Sciatic nerve (tissue), 2 donors: ENCODE measurements at regions not wholly inside any gene's neighbourhood (a gene's known extent, or its start where the extent isn't known, plus 50 kb on each side); places are given as distances from the start of the nearest gene placed in this dataset.
A peak's percentile ranks its signal among the peaks of the same experiment; 100 is the strongest.
"Not testable (repeated sequence)": the region's sequence is repeated elsewhere in the genome, so short reads cannot be mapped to it uniquely, and the experiment has no call there.

Source experiments
- ATAC-seq: fragments of 200-7000 bp; cut with Tn5 transposase; one replicate; pipeline ENCODE4 v1.9.1; 2020; ENCODE audit warnings: mild to moderate bottlenecking, moderate library complexity
- DNase-seq: peaks from one replicate; pipeline ENCODE4 v3.0.0-alpha.2; 2020; ENCODE audit warnings: low spot score
- intact Hi-C: fragments of 100-400 bp; cut with DNase I; formaldehyde crosslinking; loops from one replicate; pipeline ENCODE4 v1.14.2; 2022
- donor health status: DM: no; HTN: no; CAD: no.
- donor health status: DM: no; HTN: no; CAD: no.

DNA sequence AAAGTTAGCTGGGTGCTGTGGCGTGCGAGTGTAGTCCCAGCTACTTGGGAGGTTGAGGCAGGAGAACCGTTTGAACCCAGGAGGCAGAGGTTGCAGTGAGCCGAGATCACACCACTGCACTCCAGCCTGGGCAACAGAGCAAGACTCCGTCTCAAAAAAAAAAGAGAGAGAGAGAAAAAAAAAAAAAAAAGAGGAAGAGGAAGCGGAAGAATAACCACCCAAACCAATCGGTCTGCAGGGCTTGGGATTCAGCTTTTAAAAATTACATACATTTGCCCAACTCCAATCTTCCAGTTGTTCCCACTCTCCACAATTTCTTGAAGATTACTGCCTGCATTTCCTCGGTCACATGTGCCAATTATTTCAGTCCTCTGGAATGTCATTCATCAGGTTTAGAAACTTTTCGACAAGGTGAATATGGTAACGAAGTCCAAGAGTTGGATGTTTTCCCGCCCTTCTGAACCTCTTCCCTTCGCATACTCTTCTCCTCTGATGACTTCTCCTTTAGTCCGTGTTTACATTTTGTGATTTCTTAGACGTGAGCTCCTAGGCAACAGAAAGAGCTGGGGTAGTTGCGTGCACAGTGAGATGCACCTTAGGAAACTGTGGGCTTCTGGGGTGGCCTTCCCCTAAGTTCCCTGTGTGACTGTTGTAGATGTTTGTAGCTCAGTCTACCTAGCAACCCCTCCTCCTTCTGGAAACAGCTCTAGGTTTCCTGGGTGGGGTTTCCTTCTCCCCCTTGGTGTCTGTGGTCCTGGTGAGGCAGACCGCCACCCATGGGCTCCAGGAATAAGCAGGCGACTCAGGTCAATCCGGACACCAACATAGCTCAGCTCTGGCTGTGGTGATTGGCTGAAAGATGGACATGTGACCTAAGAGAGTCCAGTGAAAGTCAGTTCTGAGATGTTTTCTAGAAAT, 63.0 kb upstream of the NCOA3 start:
- intact Hi-C loops = no loop called here
- ATAC-seq (peak; percentile 13), DNase-seq (no peak)

DNA sequence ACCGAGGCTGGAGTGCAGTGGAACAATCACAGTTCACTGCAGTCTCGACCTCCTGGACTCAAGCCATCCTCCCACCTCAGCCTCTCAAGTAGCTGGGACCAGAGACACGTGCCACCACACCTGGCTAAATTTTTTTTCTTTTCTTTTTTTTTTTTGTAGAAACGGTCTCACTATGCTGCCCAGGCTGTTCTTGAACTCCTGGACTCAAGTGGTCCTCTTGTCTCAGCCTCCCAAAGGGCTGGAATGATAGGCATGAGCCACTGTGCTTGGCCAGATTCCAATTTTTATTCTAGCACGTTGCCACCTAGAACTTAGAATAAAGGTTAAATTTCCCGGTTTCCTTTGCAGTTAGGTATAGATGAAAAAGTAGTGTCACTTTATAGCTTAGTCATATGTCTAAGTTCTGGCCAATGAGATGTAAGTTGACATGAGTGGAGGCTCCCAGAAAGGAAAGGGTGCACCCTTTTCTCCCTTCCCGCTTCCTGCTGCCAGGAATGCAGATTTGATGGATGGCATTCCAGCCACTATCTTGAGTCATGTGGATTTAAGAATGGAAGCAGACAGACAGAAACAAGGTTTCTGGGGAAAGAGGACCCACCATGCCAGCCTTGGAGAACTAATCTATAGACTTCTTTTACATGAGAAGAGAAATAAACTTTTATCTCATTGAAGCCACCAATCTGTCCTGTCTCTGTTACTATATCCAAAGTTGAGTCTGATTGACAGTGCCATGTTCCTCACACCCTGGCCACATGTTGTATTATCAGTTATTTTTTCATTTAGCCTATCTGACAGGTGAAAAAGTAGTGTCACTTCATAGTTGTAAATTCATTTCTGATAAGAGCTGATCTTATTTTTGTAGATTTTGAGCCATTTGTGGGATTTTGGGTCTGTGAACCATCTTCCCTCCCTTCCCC, 60.6 kb upstream of the NCOA3 start:
- ATAC-seq = no peak
- DNase-seq = no peak
- intact Hi-C loops = no loop called here

DNA sequence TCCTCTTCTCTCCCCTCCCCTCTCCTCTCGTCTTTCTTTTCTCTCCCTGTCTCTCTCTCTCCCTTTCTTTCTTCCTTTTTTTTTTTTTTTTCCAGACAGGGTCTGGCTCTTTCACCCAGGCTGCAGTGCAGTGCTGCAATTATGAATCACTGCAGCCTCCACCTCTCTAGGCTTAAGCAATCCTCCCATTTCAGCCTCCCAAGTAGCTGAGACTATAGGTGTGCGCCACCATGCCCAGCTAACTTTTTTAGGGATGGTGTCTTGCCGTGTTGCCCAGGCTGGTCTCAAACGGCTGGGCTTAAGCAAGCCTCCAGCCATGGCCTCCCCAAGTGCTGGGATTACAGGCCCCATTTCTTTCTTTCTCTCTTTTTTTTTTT, 59.9 kb upstream of the NCOA3 start:
- no peak for ATAC-seq
- no peak for DNase-seq
- intact Hi-C loops = no loop called here

DNA sequence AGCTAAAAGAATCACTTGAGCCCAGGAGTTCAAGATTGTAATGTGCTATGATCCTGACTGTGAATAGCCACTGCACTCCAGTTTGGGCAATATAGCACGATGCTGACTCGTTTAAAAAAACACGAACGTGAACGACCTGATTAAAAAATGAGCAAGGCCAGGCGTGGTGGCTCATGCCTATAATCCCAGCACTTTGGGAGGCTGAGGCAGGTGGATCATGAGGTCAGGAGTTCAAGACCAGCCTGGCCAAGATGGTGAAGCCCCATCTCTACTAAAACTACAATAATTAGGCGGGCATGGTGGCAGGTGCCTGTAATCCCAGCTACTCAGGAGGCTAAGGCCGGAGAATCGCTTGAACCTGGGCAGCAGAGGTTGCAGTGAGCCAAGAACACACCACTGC, 58.6 kb upstream of the NCOA3 start:
- intact Hi-C loops, ATAC-seq, DNase-seq: not testable (repeated sequence)

GRCh38 chr20:47444584-47444983, 57.1 kb upstream of the NCOA3 start:
- DNase-seq (no peak), ATAC-seq (no peak)
- intact Hi-C loops = no loop called here

DNA sequence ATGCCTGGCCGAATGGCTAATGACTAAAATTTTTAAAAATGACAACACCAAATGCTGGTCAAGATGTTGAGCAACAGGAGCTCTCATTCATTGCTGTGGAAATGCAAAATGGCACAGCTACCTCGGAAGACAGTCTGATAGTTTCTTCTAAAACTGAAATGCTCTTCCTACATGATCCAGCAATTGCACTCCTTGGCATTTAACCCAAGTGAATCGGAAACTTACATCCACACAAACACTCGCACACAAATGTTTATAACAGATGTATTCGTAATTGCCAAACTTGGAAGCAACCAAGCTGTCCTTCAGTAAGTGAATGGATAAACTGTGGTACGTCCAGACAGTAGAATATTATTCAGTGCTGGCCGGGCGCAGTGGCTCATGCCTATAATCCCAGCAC, 56.4 kb upstream of the NCOA3 start:
- intact Hi-C loops = no loop called here
- no peak for ATAC-seq

GRCh38 chr20:47447350-47448296, 54.1 kb upstream of the NCOA3 start:
- intact Hi-C loops, ATAC-seq, DNase-seq: not testable (repeated sequence)

More for the DNA sequence above, 56.4 kb upstream of the NCOA3 start:
- no peak for DNase-seq

- ATAC-seq (no peak), DNase-seq (no peak)
- intact Hi-C loops = no loop called here
Observed at GRCh38 chr20:47448429-47448828, 53.3 kb upstream of the NCOA3 start.

DNA sequence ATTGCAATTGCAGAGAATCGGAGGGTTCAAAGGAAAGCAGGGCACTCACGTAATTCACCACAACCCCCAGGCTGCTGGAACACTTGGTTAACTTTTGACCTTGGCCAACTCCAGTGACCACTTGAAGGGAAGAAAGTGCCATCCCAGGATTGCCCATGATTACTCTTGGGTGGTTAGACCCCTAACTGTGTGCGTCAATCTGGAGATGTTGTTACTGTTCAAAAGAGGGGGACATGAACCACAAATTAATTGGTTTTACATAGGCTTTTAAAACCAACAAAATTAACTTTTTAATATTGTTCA, 50.1 kb upstream of the NCOA3 start:
- ATAC-seq (no peak), DNase-seq (no peak)
- intact Hi-C loops = no loop called here
